CD4-positive, alpha-beta T cell (primary cell): ENCODE measurements at regions not wholly inside any gene's neighbourhood (a gene's known extent, or its start where the extent isn't known, plus 50 kb on each side); places are given as distances from the start of the nearest gene placed in this dataset.

ENCODE experiments used
- ATAC-seq: fragments of 200-7000 bp; cut with Tn5 transposase; one replicate; pipeline ENCODE4 v1.10.0; 2022; ENCODE audit warnings: mild to moderate bottlenecking; ENCODE audit not compliant: poor library complexity
- CTCF ChIA-PET: fragments of 350-600 bp; sonication (Branson Sonifier 250); formaldehyde crosslinking; loops from one replicate; lab custom pipeline; 2021; ENCODE audit warnings: antibody characterized with exemption, inconsistent platforms; lab: Charles Lee
- POLR2A ChIA-PET: fragments of 350-600 bp; sonication (Branson Sonifier 250); formaldehyde crosslinking; loops from one replicate; lab custom pipeline; 2021; ENCODE audit warnings: antibody characterized with exemption, inconsistent platforms; lab: Charles Lee
- DNase-seq, 14 experiments: peaks; one replicate each; pipeline ENCODE4 v3.0.0-alpha.2; 2013 to 2020; ENCODE audit warnings: mixed read lengths in 2 of 14
- H3K27ac ChIP-seq, 2 donors: one replicate each; pipeline versions ENCODE4 v1.5.1 to v1.7.0; 2013; ENCODE audit warnings: low read length in 2 of 2, low read depth in 1 of 2, mild to moderate bottlenecking in 1 of 2
- H3K27me3 ChIP-seq, 2 experiments: 1 replicate in 1 of 2; 2 replicates in 1 of 2; pipeline versions ENCODE4 v1.6.1 to v1.7.0; 2013; ENCODE audit warnings: low read length in 2 of 2, control low read depth in 1 of 2, mild to moderate bottlenecking in 1 of 2, moderate library complexity in 1 of 2; ENCODE audit not compliant: insufficient read depth in 2 of 2, control insufficient read depth in 1 of 2
- H3K36me3 ChIP-seq: one replicate; pipeline ENCODE4 v1.6.1; 2013; ENCODE audit warnings: low read length, control low read depth; ENCODE audit not compliant: insufficient read depth
- H3K4me1 ChIP-seq: one replicate; pipeline ENCODE4 v1.6.1; 2013; ENCODE audit warnings: low read length, control low read depth; ENCODE audit not compliant: insufficient read depth
- H3K4me3 ChIP-seq: one replicate; pipeline ENCODE4 v1.5.1; 2013; ENCODE audit warnings: mild to moderate bottlenecking, low read length, moderate library complexity
- H3K9me3 ChIP-seq, 2 experiments: 1 replicate in 1 of 2; 2 replicates in 1 of 2; pipeline versions ENCODE4 v1.6.1 to v1.7.0; 2013; ENCODE audit warnings: low read length in 2 of 2, mild to moderate bottlenecking in 2 of 2, control low read depth in 1 of 2, moderate library complexity in 1 of 2; ENCODE audit not compliant: control insufficient read depth in 1 of 2, insufficient read depth in 1 of 2
- H3K27ac Mint-ChIP-seq: one replicate; pipeline ENCODE4 v1.8.0; 2020; ENCODE audit warnings: mixed read lengths
- H3K27me3 Mint-ChIP-seq: one replicate; pipeline ENCODE4 v1.8.0; 2021; ENCODE audit warnings: mixed read lengths
- H3K36me3 Mint-ChIP-seq: one replicate; pipeline ENCODE4 v1.8.0; 2021; ENCODE audit warnings: low read depth, mixed read lengths
- H3K4me1 Mint-ChIP-seq: one replicate; pipeline ENCODE4 v1.8.0; 2021; ENCODE audit warnings: low read depth, mixed read lengths
- H3K4me3 Mint-ChIP-seq: one replicate; pipeline ENCODE4 v1.8.0; 2020; ENCODE audit warnings: mild to moderate bottlenecking, mixed read lengths
- H3K9me3 Mint-ChIP-seq: one replicate; pipeline ENCODE4 v1.8.0; 2020; ENCODE audit warnings: mixed read lengths
- intact Hi-C, 2 experiments: fragments of 100-400 bp; cut with DNase I in 1 of 2; cut with micrococcal nuclease in 1 of 2; formaldehyde crosslinking; loops; one replicate each; pipeline versions ENCODE4 v1.15.1 to v1.9.0; 2023 to 2025; cut with DNase I, micrococcal nuclease
- TF ChIP-seq, protein P1 (sequence below): fragments of 200-600 bp; IDR thresholded peaks from one replicate; pipeline ENCODE4 v1.8.0; 2022; ENCODE audit warnings: antibody characterized with exemption, mild to moderate bottlenecking

DNA sequence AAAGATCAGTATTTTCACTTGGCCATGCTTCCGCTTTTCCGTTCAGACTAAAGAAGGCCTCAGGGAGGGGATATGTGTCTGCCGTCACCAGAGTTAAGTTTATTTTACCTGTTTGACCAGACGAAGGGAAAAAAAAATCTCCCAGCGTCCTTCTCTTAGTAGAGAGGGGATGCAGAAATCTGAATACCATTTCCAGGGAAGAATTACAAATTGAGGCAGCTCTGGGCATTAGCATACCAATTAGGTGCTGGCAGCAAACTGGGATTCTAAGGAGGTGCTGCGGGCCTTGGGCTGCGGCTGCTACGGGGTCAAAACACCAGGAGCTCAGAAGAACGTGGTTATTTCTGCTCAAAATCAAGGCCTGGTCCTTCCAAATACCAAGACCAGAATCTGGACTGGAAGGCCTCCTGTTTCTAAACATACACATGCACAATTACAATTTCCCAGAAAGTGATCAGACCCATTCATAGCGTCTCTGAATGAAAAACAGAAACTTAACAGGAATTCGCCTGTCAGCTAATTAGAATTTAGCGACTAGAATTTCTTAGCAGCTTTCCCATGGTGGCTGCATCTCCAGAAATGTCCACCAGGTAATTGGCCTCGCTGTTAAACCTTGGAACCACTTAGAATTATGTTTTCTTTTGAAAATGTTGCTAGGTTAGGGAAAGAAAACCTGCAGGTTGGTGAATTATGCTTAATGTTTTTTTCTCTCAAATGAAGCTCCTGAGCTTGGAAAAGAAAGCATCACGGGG is 617.0 kb downstream of the VRK1 start:
- no peak overlapping the region for H3K4me3 ChIP-seq
- Mint-ChIP-seq H3K4me1 (peaks cover 10% of the 10 kb centered on the region), H3K36me3 (no peaks in the 10 kb centered on the region), H3K27me3 (no peaks in the 10 kb centered on the region), H3K27ac (no peak overlapping the region), H3K9me3 (no peaks in the 10 kb centered on the region), H3K4me3 (no peak overlapping the region)
- intact Hi-C loops, result no loop called here
- POLR2A ChIA-PET, result no interaction called here
- no peaks in the 10 kb centered on the region for H3K36me3 ChIP-seq
- CTCF ChIA-PET, result no interaction called here
- H3K9me3 ChIP-seq, result no peaks in the 10 kb centered on the region
- no peak for ATAC-seq
- TF ChIP-seq, protein P1, sequence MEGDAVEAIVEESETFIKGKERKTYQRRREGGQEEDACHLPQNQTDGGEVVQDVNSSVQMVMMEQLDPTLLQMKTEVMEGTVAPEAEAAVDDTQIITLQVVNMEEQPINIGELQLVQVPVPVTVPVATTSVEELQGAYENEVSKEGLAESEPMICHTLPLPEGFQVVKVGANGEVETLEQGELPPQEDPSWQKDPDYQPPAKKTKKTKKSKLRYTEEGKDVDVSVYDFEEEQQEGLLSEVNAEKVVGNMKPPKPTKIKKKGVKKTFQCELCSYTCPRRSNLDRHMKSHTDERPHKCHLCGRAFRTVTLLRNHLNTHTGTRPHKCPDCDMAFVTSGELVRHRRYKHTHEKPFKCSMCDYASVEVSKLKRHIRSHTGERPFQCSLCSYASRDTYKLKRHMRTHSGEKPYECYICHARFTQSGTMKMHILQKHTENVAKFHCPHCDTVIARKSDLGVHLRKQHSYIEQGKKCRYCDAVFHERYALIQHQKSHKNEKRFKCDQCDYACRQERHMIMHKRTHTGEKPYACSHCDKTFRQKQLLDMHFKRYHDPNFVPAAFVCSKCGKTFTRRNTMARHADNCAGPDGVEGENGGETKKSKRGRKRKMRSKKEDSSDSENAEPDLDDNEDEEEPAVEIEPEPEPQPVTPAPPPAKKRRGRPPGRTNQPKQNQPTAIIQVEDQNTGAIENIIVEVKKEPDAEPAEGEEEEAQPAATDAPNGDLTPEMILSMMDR, result no peak
- no peak for DNase-seq
- peaks cover 9 to 18% of the 10 kb centered on the region in 2 experiments for H3K27me3 ChIP-seq
- peaks cover 5% of the 10 kb centered on the region for H3K4me1 ChIP-seq
- no peak overlapping the region for H3K27ac ChIP-seq

DNA sequence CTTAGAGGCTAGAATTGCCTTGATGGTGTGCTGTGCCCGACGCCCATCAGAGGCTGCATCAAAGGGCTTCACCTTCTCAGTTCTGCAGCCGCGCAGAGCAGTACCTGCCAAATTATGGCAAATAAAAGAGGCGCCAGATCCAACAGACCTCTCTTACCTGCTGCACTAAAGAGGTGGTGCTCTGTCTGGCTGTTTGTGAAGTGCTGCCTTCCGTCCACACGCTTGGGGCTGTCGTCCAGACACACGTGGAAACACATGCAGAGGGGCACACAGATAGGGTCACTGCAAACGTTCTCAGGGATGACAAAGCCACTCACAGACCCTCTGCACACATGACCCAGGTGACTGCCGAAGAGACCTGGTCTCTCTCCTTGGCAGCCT is 617.5 kb downstream of the VRK1 start:
- intact Hi-C loops, result no loop called here
- no peak for DNase-seq
- no peak for ATAC-seq
- H3K27ac ChIP-seq, result no peak overlapping the region
- H3K4me1 ChIP-seq, result no peaks in the 10 kb centered on the region
- H3K9me3 ChIP-seq, result no peaks in the 10 kb centered on the region
- no peaks in the 10 kb centered on the region for H3K36me3 ChIP-seq
- Mint-ChIP-seq H3K27me3 (no peaks in the 10 kb centered on the region), H3K4me1 (peaks cover 4% of the 10 kb centered on the region), H3K4me3 (no peak overlapping the region), H3K36me3 (no peaks in the 10 kb centered on the region), H3K27ac (no peak overlapping the region), H3K9me3 (no peaks in the 10 kb centered on the region)
- TF ChIP-seq, protein P1, result no peak
- ChIA-PET POLR2A (no interaction called here), CTCF (no interaction called here)
- no peak overlapping the region for H3K4me3 ChIP-seq
- H3K27me3 ChIP-seq, result peaks cover 9 to 18% of the 10 kb centered on the region in 2 experiments

DNA sequence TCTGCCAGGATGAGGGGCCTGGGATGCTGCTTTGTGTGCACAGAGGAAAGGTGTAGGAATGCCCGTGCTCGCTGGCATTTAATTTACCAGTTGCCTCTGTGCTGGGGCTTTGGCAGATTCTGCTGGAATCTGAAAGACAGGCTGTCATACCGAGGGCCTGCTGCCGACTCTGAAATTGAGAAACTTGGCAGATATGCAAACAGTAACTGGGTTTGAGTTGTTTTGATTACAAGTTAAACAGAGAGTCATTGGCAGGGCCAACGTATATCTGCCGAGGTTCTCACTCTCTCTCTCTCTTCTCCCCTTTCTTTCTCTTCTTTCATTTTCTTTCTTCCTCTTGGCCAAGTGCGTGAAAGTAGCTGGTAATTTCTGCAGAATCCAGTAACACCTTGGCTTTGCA is 618.7 kb downstream of the VRK1 start:
- CTCF ChIA-PET, result no interaction called here

More for the DNA sequence above, 618.7 kb downstream of the VRK1 start:
- H3K9me3 ChIP-seq, result no peaks in the 10 kb centered on the region
- H3K4me3 ChIP-seq, result no peak overlapping the region
- H3K27me3 ChIP-seq, result peaks cover 9 to 18% of the 10 kb centered on the region in 2 experiments
- ATAC-seq (no peak), DNase-seq (no peak)
- H3K36me3 Mint-ChIP-seq, result no peaks in the 10 kb centered on the region
- intact Hi-C loops, result no loop called here
- no peaks in the 10 kb centered on the region for H3K27me3 Mint-ChIP-seq
- H3K36me3 ChIP-seq, result no peaks in the 10 kb centered on the region
- no peak overlapping the region for H3K27ac ChIP-seq
- no peaks in the 10 kb centered on the region for H3K4me1 ChIP-seq
- H3K27ac Mint-ChIP-seq, result no peak overlapping the region
- no peaks in the 10 kb centered on the region for H3K4me1 Mint-ChIP-seq
- POLR2A ChIA-PET, result no interaction called here
- TF ChIP-seq, protein P1, result no peak
- peak overlapping the region; percentile 7 for H3K4me3 Mint-ChIP-seq
- no peaks in the 10 kb centered on the region for H3K9me3 Mint-ChIP-seq
